ENCODE measurements at regions not wholly inside any gene's neighbourhood (a gene's known extent, or its start where the extent isn't known, plus 50 kb on each side); places are given as distances from the start of the nearest gene placed in this dataset.

- Histone ChIP-seq H2BK12ac (ENCODE audit: low read length) (no peak overlapping the region), H3K36me3 (ENCODE audit: control insufficient read depth in 1 of 2, insufficient read depth in 2 of 2, low read length in 2 of 2) (no peaks in the 10 kb centered on the region), H4K12ac (ENCODE audit: low read depth, low read length) (no peak overlapping the region), H3K4ac (ENCODE audit: low read depth, low read length) (no peak overlapping the region), H3K9me3 (ENCODE audit: insufficient read depth, low read depth, low read length) (no peaks in the 10 kb centered on the region), H4K91ac (ENCODE audit: low read depth, low read length) (no peak overlapping the region), H4K8ac (ENCODE audit: low read depth, low read length) (no peak overlapping the region), H3K27me3 (ENCODE audit: insufficient read depth, low read length) (no peaks in the 10 kb centered on the region), H3K27ac (ENCODE audit: low read depth, low read length) (no peak overlapping the region), H3K18ac (ENCODE audit: low read length) (no peak overlapping the region), H3K23ac (ENCODE audit: low read length) (no peak overlapping the region), H2AFZ (ENCODE audit: insufficient read depth, low read length, poor library complexity) (no peak overlapping the region), H3K79me1 (ENCODE audit: low read length) (no peaks in the 10 kb centered on the region), H3K79me2 (ENCODE audit: control insufficient read depth, insufficient read depth, low read length, poor library complexity) (no peaks in the 10 kb centered on the region), H2BK5ac (ENCODE audit: low read depth, low read length, poor library complexity) (no peak overlapping the region), H2BK120ac (ENCODE audit: insufficient read depth, low read length, poor library complexity) (no peak overlapping the region), H3K14ac (ENCODE audit: low read length) (no peak overlapping the region), H3K4me2 (ENCODE audit: low read length) (no peak overlapping the region), H3K4me3 (ENCODE audit: low read depth, low read length) (no peak overlapping the region), H3K4me1 (ENCODE audit: control insufficient read depth in 1 of 2, insufficient read depth in 2 of 2, low read length in 2 of 2) (no peaks in the 10 kb centered on the region), H2AK5ac (ENCODE audit: low read length) (no peak overlapping the region), H3K9ac (ENCODE audit: low read length) (no peak overlapping the region)
- no peak for DNase-seq
- no CpG with 5 or more reads among the region's 4 CpGs for WGBS (ENCODE audit: extremely low coverage, insufficient coverage, insufficient read length)
Measured at GRCh38 chr1:73617145-73617544, 580.8 kb downstream of the LRRIQ3 start.

DNA sequence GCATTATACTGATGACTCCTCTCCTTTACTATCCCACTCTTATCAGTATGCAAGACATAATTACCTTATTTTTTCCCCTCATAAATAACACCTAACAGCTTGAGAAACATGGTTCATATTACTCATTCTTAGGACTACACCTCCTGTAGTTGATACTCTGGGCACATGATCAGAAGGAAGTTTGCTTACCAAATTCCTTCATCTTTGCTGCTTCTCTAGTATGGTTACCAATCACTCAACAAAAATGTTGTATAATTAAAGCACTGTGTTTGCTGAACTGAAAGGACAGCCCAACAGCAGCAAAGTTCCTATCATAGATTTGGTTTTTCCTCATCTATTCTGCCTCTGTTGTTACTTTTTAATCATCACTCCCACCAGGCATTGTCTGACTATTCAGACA is 586.3 kb downstream of the LRRIQ3 start:
- Histone ChIP-seq H3K4me2 (ENCODE audit: low read length) (no peak overlapping the region), H3K27me3 (ENCODE audit: insufficient read depth, low read length) (no peaks in the 10 kb centered on the region), H3K23ac (ENCODE audit: low read length) (no peak overlapping the region)

GRCh38 chr1:73604739-73605138 is 593.2 kb downstream of the LRRIQ3 start:
- Histone ChIP-seq H3K27ac (ENCODE audit: low read depth, low read length) (no peak overlapping the region), H3K4me1 (ENCODE audit: control insufficient read depth in 1 of 2, insufficient read depth in 2 of 2, low read length in 2 of 2) (no peaks in the 10 kb centered on the region), H3K18ac (ENCODE audit: low read length) (no peak overlapping the region), H4K91ac (ENCODE audit: low read depth, low read length) (no peak overlapping the region), H2BK120ac (ENCODE audit: insufficient read depth, low read length, poor library complexity) (no peak overlapping the region), H3K4ac (ENCODE audit: low read depth, low read length) (no peak overlapping the region), H2AK5ac (ENCODE audit: low read length) (no peak overlapping the region), H3K4me2 (ENCODE audit: low read length) (no peak overlapping the region), H3K4me3 (ENCODE audit: low read depth, low read length) (no peak overlapping the region), H3K23ac (ENCODE audit: low read length) (no peak overlapping the region), H3K9me3 (ENCODE audit: insufficient read depth, low read depth, low read length) (peaks cover 4% of the 10 kb centered on the region), H2AFZ (ENCODE audit: insufficient read depth, low read length, poor library complexity) (no peak overlapping the region), H3K79me2 (ENCODE audit: control insufficient read depth, insufficient read depth, low read length, poor library complexity) (no peaks in the 10 kb centered on the region), H3K9ac (ENCODE audit: low read length) (no peak overlapping the region), H3K79me1 (ENCODE audit: low read length) (no peaks in the 10 kb centered on the region), H2BK5ac (ENCODE audit: low read depth, low read length, poor library complexity) (no peak overlapping the region), H2BK12ac (ENCODE audit: low read length) (no peak overlapping the region), H3K14ac (ENCODE audit: low read length) (no peak overlapping the region), H3K27me3 (ENCODE audit: insufficient read depth, low read length) (no peaks in the 10 kb centered on the region), H4K8ac (ENCODE audit: low read depth, low read length) (no peak overlapping the region), H4K12ac (ENCODE audit: low read depth, low read length) (no peak overlapping the region), H3K36me3 (ENCODE audit: control insufficient read depth in 1 of 2, insufficient read depth in 2 of 2, low read length in 2 of 2) (no peaks in the 10 kb centered on the region)
- no CpG with 5 or more reads among the region's 2 CpGs for WGBS (ENCODE audit: extremely low coverage, insufficient coverage, insufficient read length)
- no peak for DNase-seq

More for the DNA sequence above, 586.3 kb downstream of the LRRIQ3 start:
- no peak overlapping the region for H2BK120ac ChIP-seq (ENCODE audit: insufficient read depth, low read length, poor library complexity)
- H3K36me3 ChIP-seq (ENCODE audit: control insufficient read depth in 1 of 2, insufficient read depth in 2 of 2, low read length in 2 of 2): no peaks in the 10 kb centered on the region
- H4K8ac ChIP-seq (ENCODE audit: low read depth, low read length): no peak overlapping the region
- no peak overlapping the region for H3K27ac ChIP-seq (ENCODE audit: low read depth, low read length)
- no peak overlapping the region for H3K4me3 ChIP-seq (ENCODE audit: low read depth, low read length)
- H2BK5ac ChIP-seq (ENCODE audit: low read depth, low read length, poor library complexity): no peak overlapping the region
- no peaks in the 10 kb centered on the region for H3K79me1 ChIP-seq (ENCODE audit: low read length)
- H2AFZ ChIP-seq (ENCODE audit: insufficient read depth, low read length, poor library complexity): no peak overlapping the region
- DNase-seq: no peak
- no peak overlapping the region for H4K91ac ChIP-seq (ENCODE audit: low read depth, low read length)
- peaks cover 2% of the 10 kb centered on the region for H3K9me3 ChIP-seq (ENCODE audit: insufficient read depth, low read depth, low read length)
- no peak overlapping the region for H3K14ac ChIP-seq (ENCODE audit: low read length)
- no peak overlapping the region for H3K9ac ChIP-seq (ENCODE audit: low read length)
- no peaks in the 10 kb centered on the region for H3K79me2 ChIP-seq (ENCODE audit: control insufficient read depth, insufficient read depth, low read length, poor library complexity)
- H2BK12ac ChIP-seq (ENCODE audit: low read length): no peak overlapping the region
- H3K4me1 ChIP-seq (ENCODE audit: control insufficient read depth in 1 of 2, insufficient read depth in 2 of 2, low read length in 2 of 2): no peaks in the 10 kb centered on the region
- no peak overlapping the region for H4K12ac ChIP-seq (ENCODE audit: low read depth, low read length)
- no peak overlapping the region for H3K18ac ChIP-seq (ENCODE audit: low read length)
- no peak overlapping the region for H3K4ac ChIP-seq (ENCODE audit: low read depth, low read length)
- no peak overlapping the region for H2AK5ac ChIP-seq (ENCODE audit: low read length)

DNA sequence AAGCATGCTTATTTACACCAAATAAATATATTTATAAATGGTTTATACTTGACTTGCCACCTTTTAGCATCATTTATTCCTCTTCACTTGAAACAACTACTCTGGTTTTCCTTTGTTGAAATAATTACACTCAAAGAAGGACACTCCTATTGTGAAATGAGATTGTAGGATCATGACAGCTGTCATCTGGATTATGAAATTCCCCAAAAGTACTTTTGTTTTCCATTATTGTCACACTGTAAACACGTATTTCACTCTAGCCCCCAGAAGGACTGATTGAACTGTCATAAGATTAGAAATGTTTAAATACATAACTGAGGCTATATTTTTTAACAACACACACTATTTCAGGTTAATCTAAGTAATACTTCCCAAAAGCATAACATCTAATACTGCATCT is 593.8 kb downstream of the LRRIQ3 start:
- Histone ChIP-seq H3K27me3 (ENCODE audit: insufficient read depth, low read length) (no peaks in the 10 kb centered on the region), H3K27ac (ENCODE audit: low read depth, low read length) (no peak overlapping the region), H2BK120ac (ENCODE audit: insufficient read depth, low read length, poor library complexity) (no peak overlapping the region), H4K12ac (ENCODE audit: low read depth, low read length) (no peak overlapping the region), H3K4me3 (ENCODE audit: low read depth, low read length) (no peak overlapping the region), H3K4me2 (ENCODE audit: low read length) (no peak overlapping the region), H4K91ac (ENCODE audit: low read depth, low read length) (no peak overlapping the region), H2BK12ac (ENCODE audit: low read length) (no peak overlapping the region), H3K9ac (ENCODE audit: low read length) (no peak overlapping the region), H3K9me3 (ENCODE audit: insufficient read depth, low read depth, low read length) (peaks cover 4% of the 10 kb centered on the region), H4K8ac (ENCODE audit: low read depth, low read length) (no peak overlapping the region), H3K36me3 (ENCODE audit: control insufficient read depth in 1 of 2, insufficient read depth in 2 of 2, low read length in 2 of 2) (no peaks in the 10 kb centered on the region), H2AFZ (ENCODE audit: insufficient read depth, low read length, poor library complexity) (no peak overlapping the region), H3K23ac (ENCODE audit: low read length) (no peak overlapping the region), H2AK5ac (ENCODE audit: low read length) (no peak overlapping the region), H3K79me2 (ENCODE audit: control insufficient read depth, insufficient read depth, low read length, poor library complexity) (no peaks in the 10 kb centered on the region), H2BK5ac (ENCODE audit: low read depth, low read length, poor library complexity) (no peak overlapping the region), H3K18ac (ENCODE audit: low read length) (no peak overlapping the region), H3K14ac (ENCODE audit: low read length) (no peak overlapping the region), H3K4ac (ENCODE audit: low read depth, low read length) (no peak overlapping the region), H3K79me1 (ENCODE audit: low read length) (no peaks in the 10 kb centered on the region), H3K4me1 (ENCODE audit: control insufficient read depth in 1 of 2, insufficient read depth in 2 of 2, low read length in 2 of 2) (no peaks in the 10 kb centered on the region)
- WGBS (ENCODE audit: extremely low coverage, insufficient coverage, insufficient read length): no CpG with 5 or more reads among the region's 1 CpG
- DNase-seq: no peak
